SK-N-SH treated with all-trans-retinoic acid at 6 μM for 48 hours (cell line): ENCODE measurements at regions not wholly inside any gene's neighbourhood (a gene's known extent, or its start where the extent isn't known, plus 50 kb on each side); places are given as distances from the start of the nearest gene placed in this dataset.

Experiments used
- ATAC-seq: fragments of 200-7000 bp; cut with Tn5 transposase; 3 replicates; pipeline ENCODE4 v1.9.1; 2020; ENCODE audit warnings: mild to moderate bottlenecking, moderate library complexity
- ARNTL ChIP-seq: fragments of 450-650 bp; formaldehyde crosslinking; IDR thresholded peaks from 2 replicates; pipeline ENCODE4 v1.5.0; 2020; ENCODE audit warnings: low read depth, mild to moderate bottlenecking, moderate library complexity, borderline replicate concordance
- ESRRG ChIP-seq: fragments of 250-450 bp; sonication (Bioruptor Pico); IDR thresholded peaks from 2 replicates; pipeline ENCODE4 v1.6.1; 2021; ENCODE audit warnings: mild to moderate bottlenecking
- ISL1 ChIP-seq: fragments of 250-450 bp; sonication (Bioruptor Pico); IDR thresholded peaks from 2 replicates; pipeline ENCODE4 v2.1.2; 2022; ENCODE audit warnings: mild to moderate bottlenecking, moderate library complexity
- OSR1 ChIP-seq: fragments of 250-450 bp; sonication (Bioruptor Pico); IDR thresholded peaks from 2 replicates; pipeline ENCODE4 v1.8.0; 2022; ENCODE audit warnings: moderate library complexity, mild to moderate bottlenecking, inconsistent platforms
- PPARA ChIP-seq: fragments of 250-450 bp; sonication (Bioruptor Pico); IDR thresholded peaks from 2 replicates; pipeline ENCODE4 v1.5.0; 2020; ENCODE audit warnings: mild to moderate bottlenecking, borderline replicate concordance
- RARB ChIP-seq: fragments of 250-450 bp; sonication (Bioruptor Pico); IDR thresholded peaks from 2 replicates; pipeline ENCODE4 v1.8.0; 2021; ENCODE audit warnings: mild to moderate bottlenecking, moderate library complexity
- SNAI2 ChIP-seq: fragments of 250-450 bp; sonication (Bioruptor Pico); IDR thresholded peaks from 2 replicates; pipeline ENCODE4 v1.5.0; 2020; ENCODE audit warnings: mild to moderate bottlenecking, moderate library complexity
- TCF4 ChIP-seq: fragments of 250-450 bp; sonication (Bioruptor Pico); IDR thresholded peaks from 2 replicates; pipeline ENCODE4 v1.8.0; 2021; ENCODE audit warnings: mild to moderate bottlenecking, moderate library complexity, borderline replicate concordance
- TOX ChIP-seq: fragments of 250-450 bp; sonication (Bioruptor Pico); IDR thresholded peaks from 2 replicates; pipeline ENCODE4 v1.8.0; 2021; ENCODE audit warnings: mild to moderate bottlenecking, moderate library complexity, borderline replicate concordance
- ZC3H10 ChIP-seq: fragments of 250-450 bp; sonication (Bioruptor Pico); IDR thresholded peaks from 2 replicates; pipeline ENCODE4 v1.5.1; 2021; ENCODE audit warnings: mild to moderate bottlenecking, moderate library complexity
- ZNF70 ChIP-seq: fragments of 450-650 bp; formaldehyde crosslinking; IDR thresholded peaks from 2 replicates; pipeline ENCODE4 v1.5.0; 2020; ENCODE audit warnings: mild to moderate bottlenecking, moderate library complexity
- TF ChIP-seq, protein P1 (sequence below): fragments of 250-450 bp; sonication (Bioruptor Pico); IDR thresholded peaks from 2 replicates; pipeline ENCODE4 v1.5.1; 2021; ENCODE audit warnings: mild to moderate bottlenecking, moderate library complexity
- TF ChIP-seq, protein P2 (sequence below): fragments of 250-450 bp; sonication (Bioruptor Pico); IDR thresholded peaks from 2 replicates; pipeline ENCODE4 v1.8.0; 2021; ENCODE audit warnings: low read depth, mild to moderate bottlenecking, moderate library complexity, borderline replicate concordance
- TF ChIP-seq, protein P3 (sequence below): fragments of 250-450 bp; sonication (Bioruptor Pico); IDR thresholded peaks from 2 replicates; pipeline ENCODE4 v1.8.0; 2020; ENCODE audit warnings: mild to moderate bottlenecking, moderate library complexity, borderline replicate concordance
- TF ChIP-seq, protein P4 (sequence below): fragments of 250-450 bp; sonication (Bioruptor Pico); IDR thresholded peaks from 2 replicates; pipeline ENCODE4 v1.5.1; 2020; ENCODE audit warnings: low read depth, mild to moderate bottlenecking, moderate library complexity
- TF ChIP-seq, protein P5 (sequence below): fragments of 250-450 bp; sonication (Bioruptor Pico); IDR thresholded peaks from 2 replicates; pipeline ENCODE4 v1.5.0; 2020; ENCODE audit warnings: mild to moderate bottlenecking, moderate library complexity

DNA sequence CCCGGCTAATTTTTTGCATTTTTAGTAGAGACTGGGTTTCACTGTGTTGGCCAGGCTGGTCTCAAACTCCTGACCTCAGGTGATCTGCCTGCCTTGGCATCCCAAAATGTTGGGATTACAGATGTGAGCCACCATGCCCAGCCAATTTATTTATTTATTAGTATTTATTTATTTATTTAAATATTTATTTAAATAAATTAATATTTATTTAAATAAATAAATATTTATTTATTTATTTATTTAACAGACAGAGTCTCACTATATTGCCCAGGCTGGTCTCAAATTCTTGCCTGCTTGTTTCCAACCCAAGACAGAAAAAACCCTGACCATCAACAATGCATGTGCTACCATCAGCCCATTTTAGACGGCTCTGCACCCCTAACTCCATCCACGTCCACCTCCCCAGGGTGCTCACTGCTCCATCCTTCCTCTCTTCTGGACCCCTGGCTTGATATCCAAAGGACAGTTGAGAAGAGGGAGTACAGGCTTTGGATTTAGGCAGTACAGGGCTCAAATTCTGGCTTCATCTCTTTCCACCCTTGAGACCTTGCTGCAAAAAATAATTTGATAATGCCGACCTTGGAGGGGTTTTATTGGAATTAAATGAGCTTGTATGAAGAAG, 232.6 kb downstream of the MED10 start:
- ATAC-seq, result no peak
- TF ChIP-seq, protein P1, sequence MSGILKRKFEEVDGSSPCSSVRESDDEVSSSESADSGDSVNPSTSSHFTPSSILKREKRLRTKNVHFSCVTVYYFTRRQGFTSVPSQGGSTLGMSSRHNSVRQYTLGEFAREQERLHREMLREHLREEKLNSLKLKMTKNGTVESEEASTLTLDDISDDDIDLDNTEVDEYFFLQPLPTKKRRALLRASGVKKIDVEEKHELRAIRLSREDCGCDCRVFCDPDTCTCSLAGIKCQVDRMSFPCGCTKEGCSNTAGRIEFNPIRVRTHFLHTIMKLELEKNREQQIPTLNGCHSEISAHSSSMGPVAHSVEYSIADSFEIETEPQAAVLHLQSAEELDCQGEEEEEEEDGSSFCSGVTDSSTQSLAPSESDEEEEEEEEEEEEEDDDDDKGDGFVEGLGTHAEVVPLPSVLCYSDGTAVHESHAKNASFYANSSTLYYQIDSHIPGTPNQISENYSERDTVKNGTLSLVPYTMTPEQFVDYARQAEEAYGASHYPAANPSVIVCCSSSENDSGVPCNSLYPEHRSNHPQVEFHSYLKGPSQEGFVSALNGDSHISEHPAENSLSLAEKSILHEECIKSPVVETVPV, result no peak
- no peak for TF ChIP-seq PPARA (CRISPR knock-in tag)
- no peak for TF ChIP-seq RARB (CRISPR knock-in tag)

DNA sequence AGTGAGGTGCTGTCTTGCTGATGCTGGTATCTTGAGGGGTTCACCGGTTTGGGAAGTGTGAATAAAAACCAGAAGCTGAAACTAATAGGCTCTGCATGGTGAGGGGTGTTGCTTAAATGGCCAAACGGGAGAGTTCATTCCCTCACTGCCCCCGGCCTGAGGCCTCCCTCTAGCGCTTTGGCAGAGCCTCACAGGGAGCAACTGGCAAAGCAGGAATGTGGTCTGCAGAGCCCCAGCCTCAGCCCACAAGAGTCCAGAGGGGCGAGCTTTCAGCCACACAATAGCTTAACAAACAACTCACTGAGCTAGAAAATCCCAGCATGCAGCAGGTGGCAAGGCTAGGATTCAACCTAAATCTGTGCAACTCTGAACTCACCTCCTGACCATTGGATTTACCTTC, 234.8 kb downstream of the MED10 start:
- TF ChIP-seq, protein P2, sequence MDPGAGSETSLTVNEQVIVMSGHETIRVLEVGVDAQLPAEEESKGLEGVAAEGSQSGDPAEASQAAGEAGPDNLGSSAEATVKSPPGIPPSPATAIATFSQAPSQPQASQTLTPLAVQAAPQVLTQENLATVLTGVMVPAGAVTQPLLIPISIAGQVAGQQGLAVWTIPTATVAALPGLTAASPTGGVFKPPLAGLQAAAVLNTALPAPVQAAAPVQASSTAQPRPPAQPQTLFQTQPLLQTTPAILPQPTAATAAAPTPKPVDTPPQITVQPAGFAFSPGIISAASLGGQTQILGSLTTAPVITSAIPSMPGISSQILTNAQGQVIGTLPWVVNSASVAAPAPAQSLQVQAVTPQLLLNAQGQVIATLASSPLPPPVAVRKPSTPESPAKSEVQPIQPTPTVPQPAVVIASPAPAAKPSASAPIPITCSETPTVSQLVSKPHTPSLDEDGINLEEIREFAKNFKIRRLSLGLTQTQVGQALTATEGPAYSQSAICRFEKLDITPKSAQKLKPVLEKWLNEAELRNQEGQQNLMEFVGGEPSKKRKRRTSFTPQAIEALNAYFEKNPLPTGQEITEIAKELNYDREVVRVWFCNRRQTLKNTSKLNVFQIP, result no peak
- TF ChIP-seq, protein P3, sequence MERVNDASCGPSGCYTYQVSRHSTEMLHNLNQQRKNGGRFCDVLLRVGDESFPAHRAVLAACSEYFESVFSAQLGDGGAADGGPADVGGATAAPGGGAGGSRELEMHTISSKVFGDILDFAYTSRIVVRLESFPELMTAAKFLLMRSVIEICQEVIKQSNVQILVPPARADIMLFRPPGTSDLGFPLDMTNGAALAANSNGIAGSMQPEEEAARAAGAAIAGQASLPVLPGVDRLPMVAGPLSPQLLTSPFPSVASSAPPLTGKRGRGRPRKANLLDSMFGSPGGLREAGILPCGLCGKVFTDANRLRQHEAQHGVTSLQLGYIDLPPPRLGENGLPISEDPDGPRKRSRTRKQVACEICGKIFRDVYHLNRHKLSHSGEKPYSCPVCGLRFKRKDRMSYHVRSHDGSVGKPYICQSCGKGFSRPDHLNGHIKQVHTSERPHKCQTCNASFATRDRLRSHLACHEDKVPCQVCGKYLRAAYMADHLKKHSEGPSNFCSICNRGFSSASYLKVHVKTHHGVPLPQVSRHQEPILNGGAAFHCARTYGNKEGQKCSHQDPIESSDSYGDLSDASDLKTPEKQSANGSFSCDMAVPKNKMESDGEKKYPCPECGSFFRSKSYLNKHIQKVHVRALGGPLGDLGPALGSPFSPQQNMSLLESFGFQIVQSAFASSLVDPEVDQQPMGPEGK, result no peak
- TF ChIP-seq PPARA (CRISPR knock-in tag) (no peak), ARNTL (no peak), ZC3H10 (CRISPR knock-in tag) (no peak), TOX (CRISPR knock-in tag) (no peak), ESRRG (no peak), ISL1 (CRISPR knock-in tag) (no peak), ZNF70 (no peak), RARB (CRISPR knock-in tag) (no peak), SNAI2 (CRISPR knock-in tag) (no peak)
- TF ChIP-seq, protein P1, result no peak
- ATAC-seq, result no peak

DNA sequence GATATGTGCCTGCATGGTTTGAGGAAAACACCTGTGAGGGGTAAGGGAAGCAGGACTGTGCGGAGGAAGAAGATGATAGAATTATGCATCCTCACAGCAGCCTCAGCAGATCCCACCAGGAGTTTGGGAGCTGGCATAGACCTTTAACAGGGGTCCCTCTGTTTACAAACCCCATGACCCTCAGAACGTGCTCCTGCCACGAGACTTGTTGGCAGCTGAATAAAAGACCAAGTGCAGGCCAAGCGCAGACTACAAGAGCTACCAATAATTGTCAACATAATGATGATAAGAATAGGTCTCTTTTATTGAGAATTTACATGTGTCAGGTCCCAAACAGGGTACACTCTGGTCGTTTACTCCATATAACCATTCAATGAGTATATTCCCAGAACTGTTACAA, 236.0 kb downstream of the MED10 start:
- TF ChIP-seq, protein P4, sequence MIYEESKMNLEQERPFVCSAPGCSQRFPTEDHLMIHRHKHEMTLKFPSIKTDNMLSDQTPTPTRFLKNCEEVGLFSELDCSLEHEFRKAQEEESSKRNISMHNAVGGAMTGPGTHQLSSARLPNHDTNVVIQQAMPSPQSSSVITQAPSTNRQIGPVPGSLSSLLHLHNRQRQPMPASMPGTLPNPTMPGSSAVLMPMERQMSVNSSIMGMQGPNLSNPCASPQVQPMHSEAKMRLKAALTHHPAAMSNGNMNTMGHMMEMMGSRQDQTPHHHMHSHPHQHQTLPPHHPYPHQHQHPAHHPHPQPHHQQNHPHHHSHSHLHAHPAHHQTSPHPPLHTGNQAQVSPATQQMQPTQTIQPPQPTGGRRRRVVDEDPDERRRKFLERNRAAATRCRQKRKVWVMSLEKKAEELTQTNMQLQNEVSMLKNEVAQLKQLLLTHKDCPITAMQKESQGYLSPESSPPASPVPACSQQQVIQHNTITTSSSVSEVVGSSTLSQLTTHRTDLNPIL (CRISPR knock-in tag), result no peak
- TF ChIP-seq ARNTL (no peak), OSR1 (CRISPR knock-in tag) (no peak), PPARA (CRISPR knock-in tag) (no peak), ZNF70 (no peak)
- ATAC-seq, result no peak

DNA sequence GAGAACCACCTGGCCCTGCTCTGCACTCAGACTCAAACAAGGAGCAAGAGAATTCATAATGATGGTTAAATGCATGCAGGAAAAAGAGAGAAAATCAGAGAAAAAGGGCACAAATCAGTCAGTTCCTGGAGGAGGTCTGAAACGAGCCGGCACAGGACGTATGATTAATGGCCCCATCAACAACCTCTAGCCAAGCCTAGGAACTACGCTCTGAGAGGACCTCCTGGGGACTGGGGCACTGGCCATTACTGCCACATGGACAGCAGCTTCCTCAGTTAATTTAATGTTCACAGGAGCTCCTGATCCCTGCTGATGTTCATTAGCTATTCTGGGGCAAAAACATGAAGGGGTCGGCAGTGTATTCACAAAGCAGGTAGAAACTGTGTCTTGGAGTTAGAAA, 238.1 kb downstream of the MED10 start:
- ATAC-seq, result no peak
- TF ChIP-seq OSR1 (CRISPR knock-in tag) (no peak), ZNF70 (no peak), TCF4 (CRISPR knock-in tag) (no peak), ARNTL (no peak), RARB (CRISPR knock-in tag) (no peak)
- TF ChIP-seq, protein P2, result no peak
- TF ChIP-seq, protein P1, result no peak
- TF ChIP-seq, protein P5, sequence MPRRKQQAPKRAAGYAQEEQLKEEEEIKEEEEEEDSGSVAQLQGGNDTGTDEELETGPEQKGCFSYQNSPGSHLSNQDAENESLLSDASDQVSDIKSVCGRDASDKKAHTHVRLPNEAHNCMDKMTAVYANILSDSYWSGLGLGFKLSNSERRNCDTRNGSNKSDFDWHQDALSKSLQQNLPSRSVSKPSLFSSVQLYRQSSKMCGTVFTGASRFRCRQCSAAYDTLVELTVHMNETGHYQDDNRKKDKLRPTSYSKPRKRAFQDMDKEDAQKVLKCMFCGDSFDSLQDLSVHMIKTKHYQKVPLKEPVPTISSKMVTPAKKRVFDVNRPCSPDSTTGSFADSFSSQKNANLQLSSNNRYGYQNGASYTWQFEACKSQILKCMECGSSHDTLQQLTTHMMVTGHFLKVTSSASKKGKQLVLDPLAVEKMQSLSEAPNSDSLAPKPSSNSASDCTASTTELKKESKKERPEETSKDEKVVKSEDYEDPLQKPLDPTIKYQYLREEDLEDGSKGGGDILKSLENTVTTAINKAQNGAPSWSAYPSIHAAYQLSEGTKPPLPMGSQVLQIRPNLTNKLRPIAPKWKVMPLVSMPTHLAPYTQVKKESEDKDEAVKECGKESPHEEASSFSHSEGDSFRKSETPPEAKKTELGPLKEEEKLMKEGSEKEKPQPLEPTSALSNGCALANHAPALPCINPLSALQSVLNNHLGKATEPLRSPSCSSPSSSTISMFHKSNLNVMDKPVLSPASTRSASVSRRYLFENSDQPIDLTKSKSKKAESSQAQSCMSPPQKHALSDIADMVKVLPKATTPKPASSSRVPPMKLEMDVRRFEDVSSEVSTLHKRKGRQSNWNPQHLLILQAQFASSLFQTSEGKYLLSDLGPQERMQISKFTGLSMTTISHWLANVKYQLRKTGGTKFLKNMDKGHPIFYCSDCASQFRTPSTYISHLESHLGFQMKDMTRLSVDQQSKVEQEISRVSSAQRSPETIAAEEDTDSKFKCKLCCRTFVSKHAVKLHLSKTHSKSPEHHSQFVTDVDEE (CRISPR knock-in tag), result no peak
